ENCODE measurements at regions not wholly inside any gene's neighbourhood (a gene's known extent, or its start where the extent isn't known, plus 50 kb on each side); places are given as distances from the start of the nearest gene placed in this dataset.

DNA sequence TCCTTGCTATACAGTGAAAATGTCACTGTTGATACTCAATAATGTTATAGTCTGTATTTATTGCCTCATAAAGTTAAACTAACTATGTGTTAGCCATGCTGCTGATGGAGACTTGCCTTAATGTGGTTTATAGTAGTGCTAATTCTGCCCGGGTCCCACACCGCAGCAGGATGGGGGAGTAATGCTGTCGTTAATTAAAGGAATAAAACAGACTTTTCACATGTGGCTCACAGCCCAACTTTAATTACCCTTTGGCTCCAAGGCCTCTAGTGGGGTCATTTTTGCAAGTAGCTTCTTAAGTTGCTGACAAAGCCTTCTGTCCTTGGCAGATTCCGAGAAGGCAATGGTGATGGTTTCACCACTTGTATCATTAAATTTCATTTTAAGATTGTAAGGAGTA lies 634.3 kb downstream of the TBC1D32 start:
- Histone ChIP-seq H3K9me3 (ENCODE audit: low read length) (no peaks in the 10 kb centered on the region), H3K27ac (ENCODE audit: low read depth, low read length) (no peak overlapping the region), H3K27me3 (ENCODE audit: insufficient read depth, low read length, poor library complexity, severe bottlenecking) (no peaks in the 10 kb centered on the region), H3K4me1 (ENCODE audit: insufficient read depth, low read length) (no peaks in the 10 kb centered on the region), H3K4me3 (ENCODE audit: low read length) (no peak overlapping the region), H3K36me3 (ENCODE audit: insufficient read depth, low read length) (no peaks in the 10 kb centered on the region)
- POLR2A ChIA-PET, result no interaction called here
- Mint-ChIP-seq H3K36me3 (no peaks in the 10 kb centered on the region), H3K9me3 (peaks cover 0 to 28% (median 5%) of the 10 kb centered on the region in 5 donors), H3K27ac (no peak overlapping the region), H3K27me3 (no peaks in the 10 kb centered on the region), H3K4me1 (no peaks in the 10 kb centered on the region), H3K4me3 (no peak overlapping the region)
- CTCF ChIA-PET, result no interaction called here
- no peak for DNase-seq

DNA sequence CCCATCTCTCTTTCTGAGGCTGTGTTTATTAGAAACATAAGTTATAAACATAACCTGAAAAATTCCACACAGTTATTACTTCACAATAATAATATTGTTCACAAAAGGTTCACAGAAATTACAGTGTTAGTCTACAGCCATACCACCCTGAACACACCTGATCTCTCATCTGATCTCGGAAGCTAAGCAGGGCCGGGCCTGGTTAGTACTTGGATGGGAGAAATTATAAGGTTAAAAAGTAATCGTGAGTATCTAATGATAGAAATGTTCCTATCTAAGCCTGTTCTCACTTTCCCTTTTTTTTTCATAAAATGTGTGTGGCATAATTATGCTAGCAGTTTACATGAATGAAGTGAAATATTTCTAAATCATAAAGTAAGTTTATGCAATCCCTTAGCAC lies 647.8 kb downstream of the TBC1D32 start:
- H3K9me3 ChIP-seq (ENCODE audit: low read length), result no peaks in the 10 kb centered on the region
- Mint-ChIP-seq H3K27ac (no peak overlapping the region), H3K4me1 (no peaks in the 10 kb centered on the region), H3K4me3 (no peak overlapping the region), H3K36me3 (no peaks in the 10 kb centered on the region), H3K27me3 (no peaks in the 10 kb centered on the region), H3K9me3 (peaks cover 0 to 2% (median 0%) of the 10 kb centered on the region in 5 donors)
- no peaks in the 10 kb centered on the region for H3K27me3 ChIP-seq (ENCODE audit: insufficient read depth, low read length, poor library complexity, severe bottlenecking)
- no peaks in the 10 kb centered on the region for H3K4me1 ChIP-seq (ENCODE audit: insufficient read depth, low read length)
- DNase-seq, result no peak
- POLR2A ChIA-PET, result no interaction called here
- CTCF ChIA-PET, result no interaction called here
- no peak overlapping the region for H3K27ac ChIP-seq (ENCODE audit: low read depth, low read length)
- no peak overlapping the region for H3K4me3 ChIP-seq (ENCODE audit: low read length)
- no peaks in the 10 kb centered on the region for H3K36me3 ChIP-seq (ENCODE audit: insufficient read depth, low read length)

- Histone ChIP-seq H3K27ac (ENCODE audit: low read depth, low read length) (no peak overlapping the region), H3K4me3 (ENCODE audit: low read length) (no peak overlapping the region), H3K9me3 (ENCODE audit: low read length) (no peaks in the 10 kb centered on the region), H3K36me3 (ENCODE audit: insufficient read depth, low read length) (no peaks in the 10 kb centered on the region), H3K27me3 (ENCODE audit: insufficient read depth, low read length, poor library complexity, severe bottlenecking) (no peaks in the 10 kb centered on the region), H3K4me1 (ENCODE audit: insufficient read depth, low read length) (no peaks in the 10 kb centered on the region)
- Mint-ChIP-seq H3K9me3 (peaks cover 0 to 7% (median 3%) of the 10 kb centered on the region in 5 donors), H3K4me1 (no peaks in the 10 kb centered on the region), H3K27me3 (no peaks in the 10 kb centered on the region), H3K27ac (no peak overlapping the region), H3K4me3 (no peak overlapping the region), H3K36me3 (no peaks in the 10 kb centered on the region)
- DNase-seq, result no peak
- ChIA-PET CTCF (no interaction called here), POLR2A (no interaction called here)
Observed at GRCh38 chr6:120682145-120682544, 652.1 kb downstream of the TBC1D32 start.

DNA sequence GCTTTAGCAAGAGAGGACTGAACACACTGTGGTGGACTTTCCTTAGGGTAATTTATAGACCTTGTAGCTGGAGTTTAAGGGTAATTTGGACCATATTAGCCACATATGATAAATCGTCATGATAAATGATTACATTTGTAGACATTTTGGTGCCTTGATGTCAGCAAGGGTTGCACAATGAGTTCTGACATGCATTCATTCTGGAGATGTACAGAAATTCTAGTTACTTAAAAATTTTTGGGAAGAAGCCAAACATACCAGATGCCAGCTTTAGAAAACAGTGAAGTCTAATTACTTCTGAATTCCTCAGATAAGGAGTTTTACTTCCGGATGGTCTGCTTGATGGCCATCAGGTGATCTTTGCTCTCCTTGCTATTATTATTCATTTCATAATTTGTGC lies 653.1 kb downstream of the TBC1D32 start:
- H3K9me3 Mint-ChIP-seq, result peaks cover 0 to 7% (median 3%) of the 10 kb centered on the region in 5 donors
- no peaks in the 10 kb centered on the region for H3K36me3 Mint-ChIP-seq
- H3K27ac ChIP-seq (ENCODE audit: low read depth, low read length), result no peak overlapping the region
- H3K36me3 ChIP-seq (ENCODE audit: insufficient read depth, low read length), result no peaks in the 10 kb centered on the region
- no peaks in the 10 kb centered on the region for H3K27me3 Mint-ChIP-seq
- POLR2A ChIA-PET, result no interaction called here
- no peaks in the 10 kb centered on the region for H3K9me3 ChIP-seq (ENCODE audit: low read length)
- no peak for DNase-seq
- H3K27ac Mint-ChIP-seq, result no peak overlapping the region
- H3K4me3 Mint-ChIP-seq, result no peak overlapping the region
- no peaks in the 10 kb centered on the region for H3K27me3 ChIP-seq (ENCODE audit: insufficient read depth, low read length, poor library complexity, severe bottlenecking)
- CTCF ChIA-PET, result no interaction called here
- no peak overlapping the region for H3K4me3 ChIP-seq (ENCODE audit: low read length)
- H3K4me1 ChIP-seq (ENCODE audit: insufficient read depth, low read length), result no peaks in the 10 kb centered on the region
- no peaks in the 10 kb centered on the region for H3K4me1 Mint-ChIP-seq

- no peaks in the 10 kb centered on the region for H3K36me3 Mint-ChIP-seq
- no peak for DNase-seq
- H3K9me3 Mint-ChIP-seq, result peaks cover 0 to 7% (median 4%) of the 10 kb centered on the region in 5 donors
- Histone ChIP-seq H3K9me3 (ENCODE audit: low read length) (no peaks in the 10 kb centered on the region), H3K27ac (ENCODE audit: low read depth, low read length) (no peak overlapping the region), H3K4me1 (ENCODE audit: insufficient read depth, low read length) (no peaks in the 10 kb centered on the region), H3K27me3 (ENCODE audit: insufficient read depth, low read length, poor library complexity, severe bottlenecking) (no peaks in the 10 kb centered on the region), H3K36me3 (ENCODE audit: insufficient read depth, low read length) (no peaks in the 10 kb centered on the region), H3K4me3 (ENCODE audit: low read length) (no peak overlapping the region)
- ChIA-PET POLR2A (no interaction called here), CTCF (no interaction called here)
- H3K27me3 Mint-ChIP-seq, result no peaks in the 10 kb centered on the region
- H3K4me3 Mint-ChIP-seq, result no peak overlapping the region
- no peak overlapping the region for H3K27ac Mint-ChIP-seq
- no peaks in the 10 kb centered on the region for H3K4me1 Mint-ChIP-seq
Observed at GRCh38 chr6:120675886-120676285, 658.4 kb downstream of the TBC1D32 start.

DNA sequence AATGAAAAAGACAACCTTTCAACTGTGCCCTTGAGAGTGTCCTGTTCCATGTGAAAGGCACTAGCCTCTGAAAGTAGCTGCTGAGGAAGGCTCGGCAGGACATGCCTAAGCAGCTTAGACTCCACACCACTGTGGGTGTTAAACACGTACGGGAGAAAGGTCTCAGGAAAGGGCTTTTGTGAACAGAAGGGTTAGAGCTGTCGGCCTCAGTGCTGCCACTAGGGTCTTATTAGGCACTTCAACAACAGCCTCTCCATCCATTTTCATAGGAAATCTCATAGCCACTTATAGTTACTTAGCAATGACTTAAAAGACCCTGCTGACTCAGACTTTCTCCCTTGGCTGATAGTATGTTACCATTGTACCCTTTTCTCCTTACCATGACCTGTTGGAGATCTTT lies 662.8 kb downstream of the TBC1D32 start:
- POLR2A ChIA-PET, result no interaction called here

DNA sequence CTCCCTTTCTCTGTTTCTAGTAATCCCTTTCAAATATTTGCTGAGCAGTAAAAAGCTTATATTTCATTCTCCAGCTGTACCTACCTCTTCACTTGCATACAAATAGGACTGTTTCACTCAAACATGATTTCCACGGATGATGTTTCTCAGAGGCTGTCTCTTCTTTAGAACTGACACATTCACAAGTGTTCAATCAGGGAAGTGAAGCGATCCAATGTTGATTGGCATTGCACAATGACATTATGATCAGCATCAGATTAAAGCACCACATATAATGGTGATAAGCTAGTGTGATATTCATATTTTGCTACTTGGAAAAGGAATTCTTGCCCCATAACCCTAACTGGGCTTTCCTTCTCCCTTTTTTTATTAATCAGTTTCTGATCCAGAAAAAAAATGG lies 681.8 kb downstream of the TBC1D32 start:
- Mint-ChIP-seq H3K27ac (no peak overlapping the region), H3K36me3 (no peaks in the 10 kb centered on the region), H3K9me3 (peaks cover 3 to 15% (median 4%) of the 10 kb centered on the region in 5 donors)

More for the DNA sequence above, 662.8 kb downstream of the TBC1D32 start:
- Histone ChIP-seq H3K9me3 (ENCODE audit: low read length) (no peaks in the 10 kb centered on the region), H3K4me1 (ENCODE audit: insufficient read depth, low read length) (no peaks in the 10 kb centered on the region), H3K27me3 (ENCODE audit: insufficient read depth, low read length, poor library complexity, severe bottlenecking) (no peaks in the 10 kb centered on the region), H3K4me3 (ENCODE audit: low read length) (no peak overlapping the region), H3K36me3 (ENCODE audit: insufficient read depth, low read length) (no peaks in the 10 kb centered on the region), H3K27ac (ENCODE audit: low read depth, low read length) (no peak overlapping the region)
- H3K4me3 Mint-ChIP-seq, result no peak overlapping the region
- H3K9me3 Mint-ChIP-seq, result peaks cover 9 to 17% (median 12%) of the 10 kb centered on the region in 5 donors
- no peak for DNase-seq
- CTCF ChIA-PET, result no interaction called here
- no peak overlapping the region for H3K27ac Mint-ChIP-seq
- H3K27me3 Mint-ChIP-seq, result no peaks in the 10 kb centered on the region
- no peaks in the 10 kb centered on the region for H3K4me1 Mint-ChIP-seq
- peaks cover 0 to 9% (median 0%) of the 10 kb centered on the region in 3 donors for H3K36me3 Mint-ChIP-seq

DNA sequence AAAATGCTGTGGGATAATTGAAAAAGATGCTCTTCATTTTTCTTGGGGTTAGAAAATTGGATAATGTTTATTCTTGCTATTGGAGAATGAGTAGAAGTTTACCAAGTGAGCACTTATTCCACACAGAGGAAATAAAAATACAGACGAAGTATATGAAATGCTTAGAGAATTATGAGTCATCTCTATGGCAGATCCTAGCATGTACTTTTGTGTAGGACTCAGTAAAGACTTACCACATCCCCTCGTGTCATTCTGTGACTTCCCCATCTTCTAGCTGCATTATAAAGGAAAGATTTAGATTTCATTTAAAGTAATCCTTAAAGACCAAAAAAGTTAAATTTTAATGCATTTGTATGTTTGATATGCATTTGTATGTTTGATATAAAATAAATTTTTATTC lies 685.6 kb downstream of the TBC1D32 start:
- Histone ChIP-seq H3K4me1 (ENCODE audit: insufficient read depth, low read length) (no peaks in the 10 kb centered on the region), H3K4me3 (ENCODE audit: low read length) (no peak overlapping the region), H3K27me3 (ENCODE audit: insufficient read depth, low read length, poor library complexity, severe bottlenecking) (no peaks in the 10 kb centered on the region), H3K27ac (ENCODE audit: low read depth, low read length) (no peak overlapping the region), H3K36me3 (ENCODE audit: insufficient read depth, low read length) (no peaks in the 10 kb centered on the region), H3K9me3 (ENCODE audit: low read length) (no peaks in the 10 kb centered on the region)
- no peak for DNase-seq
- Mint-ChIP-seq H3K27ac (no peak overlapping the region), H3K9me3 (peaks cover 5 to 17% (median 6%) of the 10 kb centered on the region in 5 donors), H3K27me3 (peaks cover 0 to 1% of the 10 kb centered on the region in 2 donors), H3K4me1 (no peaks in the 10 kb centered on the region), H3K4me3 (no peak overlapping the region), H3K36me3 (no peaks in the 10 kb centered on the region)
- ChIA-PET POLR2A (no interaction called here), CTCF (no interaction called here)

More for the DNA sequence above, 681.8 kb downstream of the TBC1D32 start:
- Histone ChIP-seq H3K9me3 (ENCODE audit: low read length) (no peaks in the 10 kb centered on the region), H3K27me3 (ENCODE audit: insufficient read depth, low read length, poor library complexity, severe bottlenecking) (no peaks in the 10 kb centered on the region), H3K27ac (ENCODE audit: low read depth, low read length) (no peak overlapping the region), H3K4me1 (ENCODE audit: insufficient read depth, low read length) (no peaks in the 10 kb centered on the region), H3K36me3 (ENCODE audit: insufficient read depth, low read length) (no peaks in the 10 kb centered on the region), H3K4me3 (ENCODE audit: low read length) (no peak overlapping the region)
- no peak overlapping the region for H3K4me3 Mint-ChIP-seq
- POLR2A ChIA-PET, result no interaction called here
- no peaks in the 10 kb centered on the region for H3K4me1 Mint-ChIP-seq
- CTCF ChIA-PET, result no interaction called here
- DNase-seq, result no peak
- H3K27me3 Mint-ChIP-seq, result peaks cover 0 to 1% of the 10 kb centered on the region in 2 donors

DNA sequence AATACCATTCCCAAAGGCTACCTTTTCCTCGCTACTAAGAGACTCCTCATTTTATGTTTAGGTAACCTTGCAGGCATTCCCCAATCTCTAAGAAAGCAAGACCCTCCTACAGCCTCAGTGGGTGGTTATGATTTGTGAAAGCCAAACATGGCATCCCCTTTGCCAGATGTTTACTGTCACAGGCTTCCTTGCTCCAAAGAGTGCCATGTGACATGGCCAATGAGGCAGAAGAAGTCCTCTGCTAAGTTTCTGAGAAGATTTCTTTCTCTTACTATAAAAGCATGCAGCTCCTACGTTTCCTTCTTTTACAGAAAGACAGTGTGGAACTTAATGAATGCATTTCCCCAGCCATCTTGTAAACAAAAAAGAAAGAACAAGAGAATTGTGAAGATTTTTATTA lies 688.2 kb downstream of the TBC1D32 start:
- no peak overlapping the region for H3K4me3 Mint-ChIP-seq
- no peaks in the 10 kb centered on the region for H3K4me1 Mint-ChIP-seq
- H3K4me3 ChIP-seq (ENCODE audit: low read length), result no peak overlapping the region
- no peaks in the 10 kb centered on the region for H3K9me3 ChIP-seq (ENCODE audit: low read length)
- CTCF ChIA-PET, result no interaction called here
- DNase-seq, result no peak
- H3K4me1 ChIP-seq (ENCODE audit: insufficient read depth, low read length), result no peaks in the 10 kb centered on the region
- no peak overlapping the region for H3K27ac ChIP-seq (ENCODE audit: low read depth, low read length)
- peaks cover 0 to 1% of the 10 kb centered on the region in 2 donors for H3K27me3 Mint-ChIP-seq
- H3K27me3 ChIP-seq (ENCODE audit: insufficient read depth, low read length, poor library complexity, severe bottlenecking), result no peaks in the 10 kb centered on the region
- peaks cover 5 to 17% (median 6%) of the 10 kb centered on the region in 5 donors for H3K9me3 Mint-ChIP-seq
- POLR2A ChIA-PET, result no interaction called here
- no peaks in the 10 kb centered on the region for H3K36me3 ChIP-seq (ENCODE audit: insufficient read depth, low read length)
- H3K36me3 Mint-ChIP-seq, result no peaks in the 10 kb centered on the region
- H3K27ac Mint-ChIP-seq, result no peak overlapping the region

Measured in CD8-positive, alpha-beta memory T cell (primary cell).